HG02642 (cell line): ENCODE measurements at regions not wholly inside any gene's neighbourhood (a gene's known extent, or its start where the extent isn't known, plus 50 kb on each side); places are given as distances from the start of the nearest gene placed in this dataset.

Experiments used
- ATAC-seq: cut with Tn5 transposase; IDR thresholded peaks from one replicate; pipeline ENCODE4 v1.9.1; 2021; ENCODE audit warnings: mild to moderate bottlenecking; ENCODE audit not compliant: unreplicated experiment, poor library complexity

DNA sequence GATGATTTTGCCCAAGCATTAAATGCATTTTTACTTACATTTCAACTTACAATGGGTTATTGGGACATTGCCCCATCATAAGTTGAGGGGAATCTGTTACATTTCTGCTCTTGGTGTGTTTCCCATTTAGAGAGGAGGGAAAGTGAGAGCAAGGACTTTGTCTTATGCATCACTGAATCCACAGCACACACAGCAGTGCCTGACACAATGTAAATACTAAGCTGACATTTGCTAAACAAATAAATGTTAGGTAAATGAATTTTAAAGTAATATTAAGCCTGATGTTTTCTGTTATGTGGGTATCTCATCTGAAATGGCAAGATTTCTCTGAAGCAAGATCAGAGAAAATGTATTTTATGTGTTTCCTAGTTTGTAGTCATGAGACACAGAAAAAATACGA is 143.6 kb upstream of the STXBP5 start:
- no peak for ATAC-seq

DNA sequence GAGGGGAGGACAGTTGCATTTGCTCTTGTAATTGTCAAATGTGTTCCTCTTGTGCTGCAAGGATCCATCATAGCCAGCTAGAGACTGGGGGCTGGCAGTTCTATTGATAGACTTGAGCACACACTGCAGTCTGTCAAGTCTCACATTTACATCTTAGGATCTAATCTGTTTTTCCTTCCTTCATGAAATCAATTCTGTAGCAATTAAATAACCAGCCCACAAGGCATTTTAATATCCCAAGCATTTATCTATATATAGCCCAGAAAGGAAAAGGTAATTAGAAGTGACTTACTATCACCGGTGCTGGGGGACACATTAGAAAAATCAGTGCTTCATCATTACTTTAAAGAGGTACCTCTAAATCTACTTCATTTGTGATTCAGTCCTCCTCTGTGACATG is 143.0 kb upstream of the STXBP5 start:
- no peak for ATAC-seq

DNA sequence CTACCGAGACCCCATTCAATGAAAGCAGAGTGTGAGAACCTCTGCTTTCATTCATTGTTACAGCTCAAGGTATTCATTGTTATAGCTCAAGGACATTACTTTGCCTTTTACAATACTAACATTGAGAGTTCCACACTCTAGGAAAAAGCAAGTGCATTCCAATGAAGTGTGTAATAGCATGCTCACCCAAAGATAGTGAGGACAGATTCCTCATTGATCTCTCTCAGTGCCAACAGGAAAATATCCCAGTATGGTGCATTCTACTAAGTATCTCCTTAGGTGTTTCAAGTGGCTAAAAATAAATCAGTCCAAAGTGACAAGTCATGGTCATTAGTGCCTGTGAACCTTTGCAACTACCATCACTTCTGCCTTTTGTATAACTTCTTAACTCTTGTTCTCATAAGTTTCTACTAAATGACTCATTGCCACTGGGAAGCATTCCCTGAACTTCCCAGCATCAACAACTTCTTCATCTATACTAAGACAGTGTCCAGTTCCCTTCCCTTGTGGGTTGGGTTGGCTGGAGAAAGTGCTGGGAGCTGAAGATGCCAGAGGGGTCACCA is 140.7 kb upstream of the STXBP5 start:
- ATAC-seq = no peak

DNA sequence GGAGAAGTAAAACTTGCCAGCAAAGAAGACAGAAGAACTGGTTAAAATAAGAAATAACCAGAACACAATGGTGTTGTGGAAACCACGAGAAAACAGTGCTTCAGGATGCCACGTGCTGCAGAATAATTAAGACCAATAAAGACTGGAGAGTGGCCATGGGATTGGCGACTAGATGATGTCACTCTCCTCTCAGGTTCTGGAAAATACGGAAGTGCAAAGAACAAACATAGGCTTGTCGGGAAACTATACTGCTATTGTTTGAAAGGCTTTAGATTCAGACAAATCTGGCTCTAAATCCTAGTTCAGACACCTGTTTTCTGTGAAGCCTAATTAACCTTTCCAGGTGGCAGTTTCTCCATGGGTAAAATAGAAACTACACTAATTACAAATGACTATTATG is 138.4 kb upstream of the STXBP5 start:
- no peak for ATAC-seq

DNA sequence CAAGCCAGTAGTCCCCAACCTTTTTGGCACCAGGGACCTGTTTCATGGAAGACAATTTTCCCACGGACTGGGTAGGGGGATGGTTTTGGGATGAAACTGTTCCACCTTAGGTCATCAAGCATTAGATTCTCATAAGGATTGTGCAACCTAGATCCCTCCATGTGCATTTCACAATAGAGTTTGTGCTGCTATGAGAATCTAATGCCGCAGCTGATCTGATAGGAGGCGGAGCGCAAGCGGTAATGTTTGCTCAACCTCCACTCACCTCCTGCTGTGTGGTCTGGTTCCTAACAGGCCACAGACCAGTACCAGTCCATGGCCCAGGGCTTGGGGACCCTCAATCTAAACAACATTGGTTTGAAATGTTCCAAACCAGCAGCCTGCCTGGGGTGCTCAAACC is 137.0 kb upstream of the STXBP5 start:
- no peak for ATAC-seq

DNA sequence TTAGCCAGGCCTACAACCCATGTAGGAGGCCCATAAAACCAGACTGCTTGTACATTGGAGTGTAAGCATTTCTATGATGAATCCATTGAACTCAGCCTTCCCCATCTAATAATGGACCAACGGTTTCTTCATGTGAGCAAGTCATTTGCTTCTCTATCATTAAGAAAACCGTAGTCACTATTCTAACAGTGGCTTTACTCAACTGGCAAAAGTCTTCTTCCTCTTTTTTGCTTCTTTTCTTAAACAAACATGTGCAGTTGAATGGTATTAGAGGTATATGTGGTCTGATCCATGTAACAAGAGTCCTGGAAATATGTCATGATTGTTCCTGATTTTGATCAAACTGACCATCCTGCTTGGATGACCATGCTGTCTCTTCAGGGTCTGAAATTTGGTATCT is 132.4 kb upstream of the STXBP5 start:
- no peak for ATAC-seq

DNA sequence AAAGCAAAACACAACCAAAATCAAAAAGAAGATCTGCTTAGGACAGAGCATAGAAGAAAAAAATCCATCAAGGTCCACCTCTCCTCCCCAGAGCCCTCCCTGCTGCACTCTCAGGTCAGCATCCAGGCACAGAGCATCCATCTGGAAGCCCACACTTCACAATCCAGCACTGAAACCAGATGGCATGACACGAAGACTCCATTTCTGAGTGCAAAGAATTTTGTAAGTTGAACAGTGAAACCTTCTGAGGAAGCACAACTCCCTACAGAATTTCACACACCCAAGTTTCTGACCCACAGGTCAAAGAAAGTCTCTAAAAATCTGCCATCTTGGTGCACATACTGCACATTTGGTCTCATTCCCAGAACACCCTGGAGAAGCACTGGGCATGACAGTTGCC is 128.8 kb upstream of the STXBP5 start:
- ATAC-seq = no peak

DNA sequence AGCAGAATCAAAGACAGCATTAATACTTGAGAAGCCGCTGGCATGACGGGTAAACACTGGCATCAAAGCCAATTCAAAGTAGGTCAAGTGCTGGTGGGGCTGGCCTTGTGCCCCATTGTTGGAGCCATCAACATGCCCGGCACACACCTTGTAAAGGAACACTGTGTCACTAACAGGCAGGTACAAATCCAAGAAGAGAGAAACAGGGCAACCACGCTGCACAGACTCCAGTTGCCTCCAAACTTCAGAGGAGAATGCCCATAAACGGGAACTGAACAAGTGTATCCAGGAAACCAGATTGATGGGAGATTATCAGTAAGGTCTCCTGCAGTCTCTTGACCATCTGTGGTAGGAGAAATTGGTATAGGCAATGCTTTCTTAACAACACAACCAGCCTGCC is 127.0 kb upstream of the STXBP5 start:
- ATAC-seq = no peak

DNA sequence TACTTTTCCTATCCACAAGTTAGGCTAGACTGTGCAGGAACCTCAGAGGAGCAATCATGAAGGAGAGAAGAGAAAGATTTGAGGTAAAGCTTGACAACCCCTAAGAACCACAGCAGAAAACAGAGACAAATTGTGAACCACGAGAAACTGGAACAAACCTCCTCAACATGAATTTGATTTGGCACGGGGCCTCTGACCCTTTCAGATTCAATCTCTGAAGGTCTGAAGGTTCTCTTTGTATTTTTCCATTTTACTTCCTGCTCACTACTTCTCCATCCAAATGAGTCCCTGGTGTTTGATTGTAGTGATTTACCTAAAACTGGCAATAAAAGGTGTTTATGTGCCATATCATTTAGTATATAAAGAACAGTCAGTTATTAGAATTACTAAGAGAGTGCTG is 126.1 kb upstream of the STXBP5 start:
- no peak for ATAC-seq

DNA sequence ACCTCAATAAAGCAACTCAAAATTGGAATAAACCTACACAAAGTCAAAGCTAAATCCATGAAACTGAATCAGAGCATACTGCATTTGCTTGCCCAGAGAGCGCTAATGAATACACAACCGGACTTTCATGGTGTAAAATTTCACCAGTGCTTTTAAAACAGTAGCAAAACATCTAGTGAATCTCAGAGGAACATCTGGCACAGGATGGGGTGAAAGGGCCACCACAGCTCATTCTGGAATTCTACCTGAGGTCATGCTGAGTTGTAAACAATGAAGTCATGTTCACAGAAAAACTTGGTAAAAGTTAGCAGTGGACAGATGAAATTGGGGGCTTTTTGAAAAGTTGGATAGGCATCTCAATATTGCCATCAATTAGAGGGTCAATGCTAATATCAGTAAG is 125.6 kb upstream of the STXBP5 start:
- ATAC-seq = no peak

DNA sequence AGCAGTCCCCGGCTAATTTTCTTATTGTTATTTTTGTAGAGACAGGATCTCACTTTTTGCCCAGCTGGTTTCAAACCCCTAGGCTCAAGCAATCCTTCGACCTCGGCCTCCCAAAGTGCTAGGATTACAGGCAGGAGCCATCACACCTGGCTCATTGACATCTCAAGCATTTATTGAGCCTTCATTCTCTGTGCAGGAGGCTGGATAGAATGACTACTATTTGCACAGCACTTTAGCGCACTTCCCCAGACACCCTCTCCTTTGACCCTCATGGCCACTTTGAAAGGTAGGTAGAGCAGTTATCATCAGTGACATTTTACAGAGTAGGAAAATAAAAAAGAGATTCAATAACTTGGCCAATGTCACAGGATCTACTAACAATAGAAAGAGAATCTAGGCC is 124.0 kb upstream of the STXBP5 start:
- no peak for ATAC-seq

DNA sequence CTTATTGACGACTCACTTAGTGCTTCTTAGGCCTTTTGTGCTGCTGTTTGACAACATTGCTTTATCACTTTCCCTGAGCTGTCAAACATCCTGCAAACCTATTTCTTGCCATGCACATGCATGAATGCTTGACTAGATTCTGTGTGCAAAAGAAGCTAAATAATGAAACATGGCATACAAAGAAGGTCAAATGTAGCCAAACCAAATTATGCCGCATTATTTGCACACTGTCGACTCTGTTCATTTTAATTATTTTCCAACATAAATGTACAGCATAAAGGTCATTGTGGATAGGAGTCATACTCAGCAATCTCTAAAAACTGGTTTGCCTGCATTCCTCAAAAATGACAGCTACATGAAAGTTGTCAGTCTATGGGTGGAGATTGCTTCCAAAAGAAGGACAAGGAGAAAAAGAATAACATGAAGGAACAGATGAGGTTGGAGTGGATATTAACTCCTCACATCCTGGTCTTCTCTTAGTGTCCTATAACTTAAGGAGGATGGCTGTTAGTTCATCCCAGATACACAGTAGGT is 123.1 kb upstream of the STXBP5 start:
- ATAC-seq = no peak

DNA sequence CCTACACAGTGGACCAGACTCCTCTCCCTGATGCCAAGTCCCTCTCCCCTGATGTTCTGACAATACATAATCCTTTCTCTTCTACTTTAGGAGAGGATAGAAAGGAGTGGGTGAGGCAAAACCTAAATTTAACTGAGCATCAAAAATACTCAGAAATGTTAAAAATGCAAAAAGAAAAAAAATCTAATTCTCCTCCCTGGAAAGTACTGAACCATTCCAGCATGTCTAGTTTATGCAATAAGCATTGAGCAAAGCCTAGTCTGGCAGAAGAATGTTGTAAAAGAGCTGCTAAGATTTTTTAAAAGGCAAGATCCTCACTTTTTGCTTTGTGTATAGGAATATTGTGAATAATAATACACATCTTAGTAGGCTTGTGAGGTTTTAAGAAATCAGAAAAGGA is 116.6 kb upstream of the STXBP5 start:
- no peak for ATAC-seq

DNA sequence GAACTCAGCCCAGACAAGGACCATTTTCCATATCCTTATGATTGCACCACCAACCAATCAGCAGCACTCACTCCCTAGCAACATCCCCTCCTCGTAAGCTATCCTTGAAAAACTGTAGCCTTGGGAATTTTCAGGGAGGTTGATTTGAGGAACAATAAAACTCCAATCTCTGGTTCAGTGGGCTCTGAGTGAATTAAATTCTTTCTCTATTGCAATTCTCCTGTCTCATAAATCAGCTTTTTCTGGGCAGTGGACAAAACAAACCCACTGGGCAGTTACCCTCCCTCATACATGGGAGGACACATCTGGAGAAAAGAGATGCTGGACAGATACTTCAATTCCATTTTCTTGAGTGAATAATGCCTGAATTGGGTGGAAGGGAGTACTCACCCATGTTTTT is 115.4 kb upstream of the STXBP5 start:
- no peak for ATAC-seq

DNA sequence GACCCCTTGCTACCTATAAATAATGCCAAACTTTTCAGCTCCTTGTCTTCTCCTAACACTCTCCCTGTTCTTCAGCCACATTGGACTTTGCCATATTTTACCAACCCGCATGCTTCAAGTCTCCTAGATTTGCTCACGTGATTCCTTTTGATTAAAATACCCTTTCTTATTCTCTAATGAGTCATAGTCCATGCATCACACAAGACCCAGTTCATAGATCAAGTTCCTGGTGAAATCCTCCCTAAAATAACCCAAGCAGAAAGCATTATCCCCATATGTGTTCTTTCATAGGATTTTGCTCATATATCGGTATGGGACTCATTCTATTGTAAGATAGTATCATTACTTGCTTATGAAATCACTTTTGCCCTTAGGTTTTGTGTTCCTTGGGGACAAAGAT is 108.9 kb upstream of the STXBP5 start:
- no peak for ATAC-seq

DNA sequence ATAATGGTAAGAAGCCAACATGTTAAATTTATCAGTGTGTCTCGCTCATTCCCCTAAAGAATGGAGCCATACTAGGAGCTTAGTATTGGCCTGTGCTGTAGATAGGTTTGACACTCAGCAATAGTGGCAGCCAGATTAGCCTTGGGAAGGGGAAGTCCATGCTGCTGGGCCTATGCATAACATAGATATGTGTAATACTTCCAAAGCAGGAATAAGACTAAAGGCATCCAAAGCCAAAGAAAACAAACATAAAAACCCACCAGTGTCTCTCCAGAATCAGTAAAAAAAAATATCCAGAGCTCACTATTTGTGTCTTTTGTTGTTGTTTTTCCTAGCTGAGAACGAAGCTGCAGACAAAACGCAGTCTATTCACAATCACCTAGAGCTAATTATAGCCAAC is 104.2 kb upstream of the STXBP5 start:
- ATAC-seq = no peak

DNA sequence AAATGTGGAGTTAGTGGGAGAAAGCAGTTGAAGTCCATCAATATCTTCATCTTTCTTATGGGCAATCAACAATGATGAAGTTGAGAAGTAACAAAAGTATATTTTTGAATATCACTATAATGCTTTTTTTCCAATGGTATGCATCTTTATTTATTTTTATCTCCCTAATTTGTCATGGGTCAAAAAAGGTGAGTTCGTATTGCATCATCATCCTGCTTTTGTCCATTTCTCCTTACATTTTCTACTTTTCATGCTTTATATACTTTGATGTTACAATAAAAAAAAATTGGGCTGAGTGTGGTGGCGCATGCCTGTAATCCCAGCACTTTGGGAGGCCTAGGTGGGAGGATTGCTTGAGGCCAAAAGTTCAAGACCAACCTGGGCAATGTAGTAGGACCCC is 101.2 kb upstream of the STXBP5 start:
- ATAC-seq = no peak

DNA sequence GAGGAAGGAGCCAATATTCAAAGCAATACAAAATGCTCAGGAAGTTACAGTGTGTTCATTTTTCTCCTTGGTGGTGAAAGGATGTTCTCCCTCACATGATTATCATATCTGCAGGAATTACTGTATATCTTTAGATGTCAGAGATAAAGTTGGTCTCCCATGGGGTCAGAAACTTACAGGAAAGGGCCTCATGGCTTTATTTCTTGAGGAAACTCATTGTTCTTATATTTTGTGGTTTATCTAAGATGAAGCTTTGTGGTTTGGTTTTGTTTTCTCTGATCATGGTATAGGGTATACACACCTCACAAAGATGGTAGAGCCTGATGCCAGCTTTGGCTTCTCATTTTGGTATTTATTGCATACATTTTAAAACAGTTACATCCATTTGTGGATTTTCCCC is 100.5 kb upstream of the STXBP5 start:
- no peak for ATAC-seq

DNA sequence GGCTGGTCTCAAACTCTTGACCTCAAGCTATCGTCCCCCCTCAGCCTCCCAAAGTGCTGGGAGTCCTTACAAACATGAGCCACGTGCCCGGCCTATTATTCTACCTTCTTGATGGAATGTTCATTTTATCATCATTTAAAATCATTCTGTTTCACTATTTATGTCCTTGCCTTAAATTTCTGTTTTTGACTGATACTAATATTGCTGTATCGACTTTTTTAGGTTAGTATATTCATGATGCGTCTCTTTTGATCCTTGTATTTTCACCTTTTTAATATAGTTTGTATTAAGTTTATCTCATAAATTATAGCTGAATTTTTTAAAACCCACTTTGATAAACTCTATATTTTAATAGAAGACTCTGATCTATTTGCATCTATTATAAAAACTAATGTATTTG is 98.4 kb upstream of the STXBP5 start:
- ATAC-seq = no peak

DNA sequence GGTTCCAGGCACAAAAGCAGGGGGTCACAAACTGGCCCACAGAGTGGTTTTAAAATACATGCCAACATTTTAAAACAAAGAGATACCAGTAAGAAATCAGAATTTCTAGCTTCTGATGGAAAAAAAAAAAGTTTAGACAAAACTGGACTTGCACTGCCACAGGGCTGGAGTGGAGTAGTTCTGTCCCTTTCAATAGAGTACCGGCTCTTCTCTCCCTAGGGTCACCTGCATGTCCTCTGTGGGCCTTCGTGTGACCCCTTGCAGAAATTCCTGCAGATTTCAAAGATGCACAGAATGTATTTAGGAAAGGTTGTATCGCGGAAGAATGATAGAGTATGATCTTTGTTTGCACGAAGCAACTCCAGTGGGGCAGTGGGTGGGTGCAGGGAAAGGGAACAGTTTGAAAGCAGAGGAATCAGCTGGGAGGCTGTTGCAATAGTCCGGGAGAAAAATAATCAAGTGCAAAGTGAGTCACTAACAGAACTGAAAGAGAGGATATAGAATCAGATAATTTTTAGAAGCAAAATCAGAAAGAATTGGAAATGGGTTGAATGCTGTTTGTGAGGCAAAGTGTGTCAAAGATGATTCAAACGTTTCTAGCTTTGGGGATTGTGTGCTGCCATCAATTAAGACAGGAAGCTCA is 97.3 kb upstream of the STXBP5 start:
- ATAC-seq = no peak

DNA sequence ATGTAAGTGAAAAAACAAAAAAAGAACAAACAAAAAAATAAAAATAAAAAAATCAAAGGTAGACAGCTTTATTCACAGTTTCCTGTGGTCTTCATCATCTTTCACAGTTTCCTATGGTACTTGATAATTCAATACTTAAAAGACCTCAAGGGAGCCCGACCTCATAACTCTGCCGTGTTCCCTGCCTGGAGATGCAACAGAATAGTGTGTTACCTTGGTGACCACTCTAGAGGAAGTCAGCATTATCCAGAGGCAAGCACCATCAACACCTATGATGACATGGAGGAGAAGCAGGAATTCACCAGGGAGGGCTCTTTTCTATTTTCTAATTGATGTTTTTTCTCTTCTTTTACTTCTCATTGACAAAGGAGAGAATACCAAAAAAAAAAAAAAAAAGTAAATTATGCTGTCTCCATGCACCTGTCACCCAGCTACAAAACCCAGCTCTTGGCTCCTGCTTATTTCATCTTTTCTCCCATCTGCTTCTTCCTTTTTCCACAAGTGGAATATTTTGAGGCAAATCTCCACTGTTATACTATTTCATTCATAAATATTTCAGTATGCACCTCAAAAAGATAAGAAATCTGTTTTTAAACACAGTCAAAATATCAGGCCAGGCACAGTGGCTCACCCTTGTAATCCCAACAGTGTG is 95.8 kb upstream of the STXBP5 start:
- ATAC-seq = no peak

DNA sequence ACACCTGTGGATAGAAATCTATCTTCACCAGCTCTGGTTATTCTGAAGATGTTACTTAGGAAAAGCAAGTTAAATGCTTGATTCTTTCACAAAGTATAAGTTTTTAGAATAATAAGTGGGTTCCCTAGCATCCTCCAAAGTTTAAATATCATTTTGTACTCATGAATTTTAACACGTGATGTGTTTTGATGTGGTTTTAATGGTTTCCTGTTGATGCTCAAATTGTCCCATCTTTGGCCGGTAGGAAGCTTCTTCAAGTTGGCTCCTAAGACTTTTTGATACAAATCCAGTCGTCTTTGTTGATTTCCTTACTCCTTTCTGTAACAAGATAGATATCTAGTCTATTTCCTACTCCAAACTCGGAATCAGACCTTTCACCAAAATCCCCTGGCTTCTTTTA is 94.5 kb upstream of the STXBP5 start:
- ATAC-seq = no peak
